ENCODE measurements at regions not wholly inside any gene's neighbourhood (a gene's known extent, or its start where the extent isn't known, plus 50 kb on each side); places are given as distances from the start of the nearest gene placed in this dataset.
"Not testable (repeated sequence)": the region's sequence is repeated elsewhere in the genome, so short reads cannot be mapped to it uniquely, and the experiment has no call there.

GRCh38 chr4:52522093-52522492 is 137.0 kb downstream of the USP46 start:
- DNase-seq = not testable (repeated sequence)

- DNase-seq = no peak
Observed at GRCh38 chr4:52529983-52530382, 129.1 kb downstream of the USP46 start.

GRCh38 chr4:52535793-52536192 is 123.3 kb downstream of the USP46 start:
- no peak for DNase-seq

Data from hindlimb muscle (tissue), 1 donor.